ENCODE measurements at regions not wholly inside any gene's neighbourhood (a gene's known extent, or its start where the extent isn't known, plus 50 kb on each side); places are given as distances from the start of the nearest gene placed in this dataset.
"Not testable (repeated sequence)": the region's sequence is repeated elsewhere in the genome, so short reads cannot be mapped to it uniquely, and the experiment has no call there.

DNA sequence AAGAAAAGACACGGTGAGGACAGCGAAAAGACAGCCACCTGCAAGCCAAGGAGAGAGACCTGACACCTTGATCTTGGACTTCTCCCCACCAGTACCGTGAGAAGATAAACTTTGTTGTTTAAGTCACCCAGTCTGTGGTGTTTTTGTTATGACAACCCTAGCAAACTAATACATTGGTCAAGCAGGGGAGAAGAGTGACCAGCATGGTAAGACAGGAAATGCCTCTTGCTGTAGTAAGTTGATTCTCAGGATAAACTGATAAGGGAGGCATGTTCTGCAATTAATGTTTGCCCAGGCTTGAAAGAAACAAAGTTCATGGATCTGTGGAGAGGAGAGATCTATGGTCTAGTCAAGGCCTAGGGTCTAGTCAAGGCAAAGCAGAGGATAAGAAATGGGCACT is 801.2 kb downstream of the MAT2B start:
- no peak for TF ChIP-seq ZNF274 (IDR thresholded peaks at IDR 0.05; ENCODE audit: low read depth, low read length)
- H3K4me3 ChIP-seq (ENCODE audit: low read length): no peak overlapping the region

DNA sequence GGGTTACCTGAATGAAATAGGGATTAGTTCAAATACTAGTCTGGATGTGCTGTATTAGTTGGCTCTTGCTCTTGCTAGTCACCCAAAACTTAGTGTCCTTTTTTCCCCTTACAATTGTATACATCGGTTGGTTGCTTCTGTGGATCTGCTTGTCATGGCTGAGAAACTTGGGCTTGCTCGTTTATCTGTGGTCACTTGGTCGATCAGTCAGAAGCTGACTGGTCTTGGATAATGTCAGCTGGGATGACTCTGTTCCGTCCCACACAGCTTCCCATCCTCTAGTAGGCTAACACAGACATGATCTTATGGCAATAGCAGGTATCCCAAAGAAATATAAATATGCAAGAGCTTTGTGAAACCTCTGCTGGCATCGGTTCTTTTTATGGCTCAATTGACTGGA is 807.4 kb downstream of the MAT2B start:
- no peak for TF ChIP-seq ZNF274 (IDR thresholded peaks at IDR 0.05; ENCODE audit: low read depth, low read length)
- H3K4me3 ChIP-seq (ENCODE audit: low read length): no peak overlapping the region

DNA sequence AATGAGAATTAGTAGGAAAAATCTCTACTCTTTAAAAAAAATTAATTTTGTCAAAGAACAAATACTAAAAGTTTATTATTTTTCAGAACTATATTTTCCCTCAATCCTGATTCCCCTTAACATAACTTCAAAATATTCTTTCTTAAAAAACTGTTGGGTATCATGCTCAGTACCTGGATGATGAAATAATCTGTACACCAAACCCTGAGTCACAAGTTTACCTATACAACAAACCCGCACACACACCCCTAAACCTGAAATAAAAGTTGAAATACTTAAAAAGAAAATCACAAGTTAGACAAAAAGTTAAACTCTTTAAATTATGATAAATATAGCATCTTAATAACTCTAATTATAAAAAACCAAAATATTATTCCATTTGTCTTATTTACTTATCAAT is 812.3 kb downstream of the MAT2B start:
- no peak for TF ChIP-seq ZNF274 (IDR thresholded peaks at IDR 0.05; ENCODE audit: low read depth, low read length)
- no peak overlapping the region for H3K4me3 ChIP-seq (ENCODE audit: low read length)

DNA sequence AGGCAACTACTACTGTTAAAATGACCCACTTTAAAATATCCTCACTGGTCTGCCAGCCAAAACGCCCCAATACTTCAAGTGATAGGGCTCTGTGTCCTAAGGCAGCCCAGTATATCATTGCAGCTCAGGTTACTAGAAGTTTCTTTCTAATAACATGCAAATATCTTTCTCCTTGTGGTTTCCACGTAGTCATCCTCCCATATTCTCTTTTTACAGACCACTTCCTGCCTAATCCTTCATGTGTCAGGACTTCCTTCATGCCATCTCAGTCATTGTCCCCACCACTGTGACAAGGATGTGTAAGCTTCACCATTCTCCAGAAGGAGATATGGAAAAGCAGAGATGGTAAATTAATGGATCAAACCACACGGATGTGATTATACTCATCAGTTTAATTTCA is 813.7 kb downstream of the MAT2B start:
- no peak for TF ChIP-seq ZNF274 (IDR thresholded peaks at IDR 0.05; ENCODE audit: low read depth, low read length)
- H3K4me3 ChIP-seq (ENCODE audit: low read length): no peak overlapping the region

DNA sequence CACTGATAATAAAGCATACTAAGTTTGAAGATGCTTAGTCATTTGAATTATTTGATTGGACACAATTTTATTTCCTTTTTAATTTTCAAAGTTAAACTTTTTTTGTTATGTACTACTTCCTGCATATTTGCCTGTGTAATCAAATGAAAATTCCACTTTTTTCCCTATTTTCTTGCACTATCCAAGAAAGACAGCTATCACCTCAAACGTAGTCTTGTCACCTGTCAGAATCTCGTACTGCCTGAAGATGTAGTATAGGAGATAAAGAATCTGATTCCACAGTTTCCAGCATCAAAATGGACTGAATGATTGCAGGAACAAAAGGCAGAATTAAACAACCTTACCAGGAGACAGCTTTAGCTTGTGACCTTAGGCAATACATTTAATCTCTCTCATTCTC is 818.8 kb downstream of the MAT2B start:
- no peak for TF ChIP-seq ZNF274 (IDR thresholded peaks at IDR 0.05; ENCODE audit: low read depth, low read length)
- H3K4me3 ChIP-seq (ENCODE audit: low read length): no peak overlapping the region

DNA sequence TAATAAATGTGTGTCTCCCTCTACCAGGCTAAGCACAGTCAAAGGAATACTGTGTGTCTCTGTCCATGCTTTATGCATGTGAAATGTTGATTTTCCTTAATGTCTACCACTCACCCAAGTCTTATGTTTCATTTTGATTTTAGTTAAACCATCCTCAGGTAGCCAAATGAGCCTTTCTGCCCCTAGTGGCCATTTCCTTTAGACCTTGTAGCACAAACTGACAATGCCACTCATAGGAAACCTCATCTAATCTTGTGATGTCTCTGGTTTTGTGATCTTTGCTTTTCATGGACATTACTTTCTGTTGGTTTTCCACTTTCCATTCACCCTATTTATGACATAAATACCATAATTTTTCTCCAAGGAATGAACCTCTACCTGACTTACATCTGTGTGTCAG is 820.8 kb downstream of the MAT2B start:
- H3K4me3 ChIP-seq (ENCODE audit: low read length): no peak overlapping the region
- no peak for TF ChIP-seq ZNF274 (IDR thresholded peaks at IDR 0.05; ENCODE audit: low read depth, low read length)

DNA sequence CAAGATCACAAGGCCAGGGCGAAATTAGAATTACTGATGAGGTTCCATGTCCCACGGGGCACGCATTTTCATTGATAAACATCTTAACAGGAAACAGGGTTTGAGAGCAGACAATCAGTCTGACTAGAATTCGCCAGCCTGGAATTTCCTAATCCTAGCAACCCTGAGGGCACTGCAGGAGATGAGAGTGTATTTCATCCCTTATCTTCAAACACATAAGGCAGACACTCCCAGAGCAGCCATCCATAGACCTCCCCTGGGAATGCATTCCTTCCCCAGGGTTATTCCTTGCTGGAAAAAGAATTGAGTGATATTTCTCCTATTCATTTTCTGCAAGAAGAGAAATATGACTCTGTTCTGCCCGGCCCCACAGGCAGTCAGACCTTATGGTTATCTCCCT is 821.7 kb downstream of the MAT2B start:
- H3K4me3 ChIP-seq (ENCODE audit: low read length): not testable (repeated sequence)

DNA sequence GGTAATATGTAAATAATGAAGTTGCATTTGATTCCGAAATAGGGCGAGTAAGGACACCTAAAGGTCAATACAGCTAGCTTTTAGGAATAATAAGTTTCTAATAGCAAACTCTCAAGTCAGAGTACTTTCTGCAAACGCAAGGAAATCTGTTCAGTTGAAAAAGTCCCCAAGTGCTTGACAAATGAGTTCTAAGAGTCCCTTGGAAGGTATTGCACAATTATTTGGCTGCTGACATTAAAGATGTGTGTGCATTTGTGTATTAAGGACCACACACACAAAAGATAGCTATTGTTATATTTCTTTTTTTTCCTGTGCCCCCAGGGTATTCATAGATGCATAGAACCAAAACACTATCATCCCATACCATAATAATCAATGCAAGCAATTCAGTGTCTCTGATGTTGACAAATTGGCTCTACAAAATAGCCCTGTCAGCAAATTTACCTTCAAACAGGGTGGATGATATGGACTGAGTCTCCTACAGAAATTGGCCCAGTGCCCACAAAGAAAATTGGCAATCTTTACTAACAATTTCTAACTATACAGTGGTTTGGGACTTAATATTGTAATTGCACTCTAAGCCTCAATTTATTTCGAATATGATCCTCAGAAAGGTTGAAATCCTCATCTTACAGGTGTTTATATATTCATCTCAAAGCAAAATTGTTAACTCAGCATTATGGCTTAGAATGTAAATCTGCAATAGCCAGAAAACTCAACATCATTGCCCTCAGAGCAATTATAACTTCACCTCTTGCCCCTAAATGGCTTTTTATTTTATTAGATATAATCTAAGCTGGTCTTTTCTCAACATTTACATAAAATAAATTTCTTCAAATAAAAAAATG is 827.2 kb downstream of the MAT2B start:
- TF ChIP-seq ZNF274 (IDR thresholded peaks at IDR 0.05; ENCODE audit: low read depth, low read length): no peak
- H3K4me3 ChIP-seq (ENCODE audit: low read length): no peak overlapping the region

DNA sequence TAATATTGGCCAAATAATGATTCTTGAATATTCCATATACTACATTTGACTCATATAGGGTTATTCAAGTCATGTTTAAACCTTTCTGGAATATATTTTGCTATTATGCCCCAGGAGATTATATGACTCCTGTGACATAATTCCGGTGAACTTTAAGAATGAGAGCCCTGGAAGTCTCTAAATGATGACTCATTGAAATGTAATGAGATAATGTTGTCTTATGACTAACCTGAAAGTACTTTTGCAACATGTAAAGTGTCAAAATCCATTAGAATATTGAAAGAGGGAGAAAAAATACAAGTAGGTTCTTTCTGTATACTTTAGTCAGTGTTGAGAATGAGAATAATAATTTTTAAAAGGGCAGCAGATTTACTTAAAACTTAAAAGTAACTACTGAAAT is 830.4 kb downstream of the MAT2B start:
- no peak for TF ChIP-seq ZNF274 (IDR thresholded peaks at IDR 0.05; ENCODE audit: low read depth, low read length)
- H3K4me3 ChIP-seq (ENCODE audit: low read length): no peak overlapping the region

DNA sequence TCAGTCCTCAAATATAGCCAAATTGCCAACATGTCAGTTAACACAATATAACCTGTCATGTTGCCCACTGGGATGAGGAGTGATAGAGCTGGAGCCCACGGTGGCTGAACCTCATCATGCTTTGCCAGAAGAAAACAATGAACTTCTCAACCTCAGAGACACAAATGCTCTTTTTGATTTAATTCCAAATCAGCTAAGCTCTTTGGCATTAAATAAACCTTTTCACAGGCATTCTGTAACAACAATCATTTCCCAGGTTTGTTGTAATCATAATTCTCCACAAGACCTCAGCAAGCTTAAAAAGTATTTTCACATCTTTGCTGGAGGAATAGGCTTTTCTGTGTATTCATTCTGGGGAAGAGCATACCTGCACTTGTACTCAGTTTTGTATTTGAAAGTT is 830.9 kb downstream of the MAT2B start:
- H3K4me3 ChIP-seq (ENCODE audit: low read length): no peak overlapping the region
- no peak for TF ChIP-seq ZNF274 (IDR thresholded peaks at IDR 0.05; ENCODE audit: low read depth, low read length)

DNA sequence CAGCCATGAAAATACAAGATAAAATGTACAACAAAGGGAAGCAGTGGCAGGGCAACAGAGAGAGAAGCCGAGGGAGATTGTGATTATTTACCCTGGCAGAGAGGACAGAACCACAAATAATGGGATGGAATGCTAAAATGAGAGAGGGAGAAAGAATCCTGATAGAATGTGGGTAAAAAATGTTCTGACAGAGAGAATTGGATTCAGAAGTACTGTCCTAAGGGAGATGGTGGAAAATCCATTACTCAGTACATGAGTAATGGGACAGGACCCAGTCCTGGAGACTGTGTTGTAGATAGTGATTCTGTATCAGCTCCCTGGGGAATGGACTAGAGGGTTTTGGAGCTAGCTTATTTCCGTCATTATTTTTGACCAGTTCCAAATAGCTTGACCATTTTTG is 831.5 kb downstream of the MAT2B start:
- no peak overlapping the region for H3K4me3 ChIP-seq (ENCODE audit: low read length)
- TF ChIP-seq ZNF274 (IDR thresholded peaks at IDR 0.05; ENCODE audit: low read depth, low read length): no peak

DNA sequence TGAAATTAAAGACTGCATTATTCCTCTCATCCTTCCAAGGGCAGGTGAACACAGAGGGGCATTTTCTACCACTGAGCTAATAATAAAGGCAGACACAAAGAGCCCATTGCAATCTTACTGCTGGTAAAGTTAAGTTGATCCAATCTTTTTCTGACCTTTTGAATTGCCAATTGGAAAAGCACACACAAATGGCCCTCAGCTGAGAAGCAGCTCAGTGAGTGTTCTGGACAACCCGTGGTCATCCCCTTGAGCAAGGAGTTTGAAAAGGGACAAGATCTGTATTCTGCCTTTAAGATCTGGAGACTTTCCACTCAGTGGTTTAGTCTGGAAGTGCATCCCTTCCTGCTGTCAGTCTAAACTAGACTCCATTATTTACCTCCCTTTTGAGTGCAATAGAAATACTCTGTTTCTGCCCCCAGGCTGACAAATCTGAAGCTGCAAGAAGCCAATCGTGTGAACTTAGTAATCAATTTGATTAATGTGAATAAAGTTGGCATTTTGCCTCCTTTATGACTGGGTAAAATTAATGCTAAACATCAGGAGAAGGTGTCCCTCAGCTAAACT is 835.7 kb downstream of the MAT2B start:
- TF ChIP-seq ZNF274 (IDR thresholded peaks at IDR 0.05; ENCODE audit: low read depth, low read length): no peak
- H3K4me3 ChIP-seq (ENCODE audit: low read length): no peak overlapping the region

DNA sequence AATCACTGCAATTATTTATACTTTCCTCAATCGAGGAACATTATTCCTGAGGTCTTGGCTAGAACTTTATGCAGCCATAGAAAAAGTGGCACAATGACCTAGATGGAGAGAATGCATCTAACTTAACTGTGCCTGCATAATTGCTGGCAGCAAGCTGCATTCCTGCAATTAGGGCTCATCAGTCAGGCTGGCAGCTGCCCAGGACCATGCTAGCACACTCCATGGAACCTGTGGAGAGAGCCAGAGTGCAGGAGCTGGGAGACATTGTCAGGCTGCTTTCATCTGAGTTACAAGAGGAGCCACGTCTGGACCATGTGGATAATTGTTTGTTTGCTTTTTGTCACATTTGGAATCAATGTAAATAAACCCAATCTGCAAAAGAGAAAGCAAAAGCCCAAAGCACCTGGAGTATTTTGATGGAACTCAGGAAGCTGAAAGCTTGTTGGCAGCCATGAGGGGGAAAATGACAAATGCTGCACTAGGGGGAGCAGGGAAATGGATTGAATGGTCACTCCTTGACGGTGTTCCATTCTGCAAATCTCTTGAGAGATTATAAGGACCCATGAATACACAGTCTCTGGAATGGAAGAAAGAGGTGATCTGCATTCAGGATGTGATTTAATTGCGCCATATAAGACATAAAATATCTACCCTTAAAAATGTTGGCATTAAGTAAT is 839.9 kb downstream of the MAT2B start:
- no peak for TF ChIP-seq ZNF274 (IDR thresholded peaks at IDR 0.05; ENCODE audit: low read depth, low read length)
- H3K4me3 ChIP-seq (ENCODE audit: low read length): no peak overlapping the region

DNA sequence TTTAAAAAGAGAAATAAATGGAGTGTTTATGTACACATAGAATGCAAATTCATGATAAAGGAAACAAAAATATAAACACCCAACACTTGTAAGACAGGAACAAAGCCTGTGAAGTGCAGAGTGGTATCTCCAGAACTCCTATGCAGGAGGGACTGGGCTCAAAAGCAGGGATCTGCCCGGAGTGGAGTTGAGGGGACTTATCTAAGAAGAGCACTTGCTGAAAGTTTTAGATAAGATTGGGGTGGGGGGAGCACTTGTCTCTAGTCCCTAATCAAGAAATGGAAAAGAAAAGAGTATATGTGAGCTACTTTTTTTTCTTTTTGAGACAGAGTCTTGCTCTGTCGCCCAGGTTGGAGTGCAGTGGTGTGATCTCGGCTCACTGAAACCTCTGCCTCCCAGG is 840.4 kb downstream of the MAT2B start:
- TF ChIP-seq ZNF274 (IDR thresholded peaks at IDR 0.05; ENCODE audit: low read depth, low read length): no peak
- H3K4me3 ChIP-seq (ENCODE audit: low read length): no peak overlapping the region
